ENCODE measurements at regions not wholly inside any gene's neighbourhood (a gene's known extent, or its start where the extent isn't known, plus 50 kb on each side); places are given as distances from the start of the nearest gene placed in this dataset.

DNA sequence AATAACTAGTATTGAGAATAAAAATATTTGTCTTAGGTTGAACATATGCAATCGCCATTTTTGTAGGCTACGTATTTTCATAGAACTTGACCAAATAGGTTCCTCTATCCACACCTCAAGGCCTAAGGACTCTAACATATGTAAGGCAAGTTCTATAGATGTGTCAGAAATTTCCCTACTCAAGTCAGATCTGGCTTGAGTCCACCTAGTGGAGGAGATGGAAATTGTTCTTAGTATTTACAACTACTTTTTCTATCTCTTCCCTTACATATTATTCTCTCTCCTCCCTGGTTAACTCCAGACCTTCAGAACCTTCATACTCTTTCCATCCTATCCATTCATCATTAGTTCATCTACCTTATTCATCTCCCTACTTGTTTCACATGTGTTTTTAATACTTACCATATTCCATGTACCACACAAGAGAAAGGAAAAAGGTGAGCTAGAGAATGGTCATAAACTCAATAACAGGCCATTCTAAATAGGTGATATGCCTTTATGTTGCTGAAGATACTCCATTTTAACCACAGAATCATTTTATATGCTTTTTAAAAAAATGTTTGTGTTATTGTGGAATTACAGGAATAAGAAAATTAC lies 174.5 kb upstream of the HDAC9 start:
- TF ChIP-seq, protein P1, sequence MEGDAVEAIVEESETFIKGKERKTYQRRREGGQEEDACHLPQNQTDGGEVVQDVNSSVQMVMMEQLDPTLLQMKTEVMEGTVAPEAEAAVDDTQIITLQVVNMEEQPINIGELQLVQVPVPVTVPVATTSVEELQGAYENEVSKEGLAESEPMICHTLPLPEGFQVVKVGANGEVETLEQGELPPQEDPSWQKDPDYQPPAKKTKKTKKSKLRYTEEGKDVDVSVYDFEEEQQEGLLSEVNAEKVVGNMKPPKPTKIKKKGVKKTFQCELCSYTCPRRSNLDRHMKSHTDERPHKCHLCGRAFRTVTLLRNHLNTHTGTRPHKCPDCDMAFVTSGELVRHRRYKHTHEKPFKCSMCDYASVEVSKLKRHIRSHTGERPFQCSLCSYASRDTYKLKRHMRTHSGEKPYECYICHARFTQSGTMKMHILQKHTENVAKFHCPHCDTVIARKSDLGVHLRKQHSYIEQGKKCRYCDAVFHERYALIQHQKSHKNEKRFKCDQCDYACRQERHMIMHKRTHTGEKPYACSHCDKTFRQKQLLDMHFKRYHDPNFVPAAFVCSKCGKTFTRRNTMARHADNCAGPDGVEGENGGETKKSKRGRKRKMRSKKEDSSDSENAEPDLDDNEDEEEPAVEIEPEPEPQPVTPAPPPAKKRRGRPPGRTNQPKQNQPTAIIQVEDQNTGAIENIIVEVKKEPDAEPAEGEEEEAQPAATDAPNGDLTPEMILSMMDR (IDR thresholded peaks at IDR 0.05), result peak; percentile 34 to 66 (median 44)
- TF ChIP-seq POLR2A (IDR thresholded peaks at IDR 0.05), result no peak
